HepG2 (cell line): ENCODE measurements at regions not wholly inside any gene's neighbourhood (a gene's known extent, or its start where the extent isn't known, plus 50 kb on each side); places are given as distances from the start of the nearest gene placed in this dataset.

Experiments
- ATAC-seq: fragments of 200-7000 bp; cut with Tn5 transposase; 3 replicates; pipeline ENCODE4 v1.9.1; 2020; ENCODE audit warnings: mild to moderate bottlenecking, moderate library complexity
- BruUV-seq: library from RNA; stranded (reverse); fragments of 400-500 nt; replicated peaks from 2 replicates; lab custom pipeline; 2021; lab: Mats Ljungman, UMichigan
- CTCF ChIA-PET: fragments of 300-600 bp; formaldehyde crosslinking; extraction: SDS; loops from one replicate; lab custom pipeline; 2021; ENCODE audit warnings: low total read pairs, inconsistent platforms, low intra/inter-chr PET ratio; lab: Yijun Ruan, JAX
- POLR2A ChIA-PET: fragments of 350-600 bp; sonication (Branson Sonifier 250); formaldehyde crosslinking; loops from one replicate; lab custom pipeline; 2020; ENCODE audit warnings: antibody characterized with exemption, inconsistent platforms; lab: Yijun Ruan, JAX
- DNase-seq: peaks from one replicate; pipeline ENCODE4 v3.0.0-alpha.2; 2015; ENCODE audit warnings: low spot score
- FAIRE-seq: peaks from 3 replicates; lab custom pipeline; 2011; peaks lifted over from hg19 to GRCh38; lab: Jason Lieb, UNC
- H2AFZ ChIP-seq: one replicate; pipeline ENCODE4 v1.6.1; 2011; ENCODE audit warnings: low read length, inconsistent platforms
- H3K27ac ChIP-seq: fragments of 300-600 bp; 3 replicates; pipeline ENCODE4 v1.8.0; 2011; ENCODE audit warnings: mixed run types, mild to moderate bottlenecking, mixed read lengths, low read length, inconsistent platforms; ENCODE audit not compliant: insufficient read depth; ENCODE audit errors: extremely low read length
- H3K27me3 ChIP-seq, 2 experiments: fragments of 200-600 bp in 1 of 2; 2 replicates in 1 of 2; 3 replicates in 1 of 2; pipeline versions ENCODE4 v1.6.0 to v1.8.0; 2011; ENCODE audit warnings: low read length in 2 of 2, mild to moderate bottlenecking in 2 of 2, moderate library complexity in 2 of 2, inconsistent platforms in 1 of 2; ENCODE audit not compliant: insufficient read depth in 2 of 2, control insufficient read depth in 1 of 2
- H3K36me3 ChIP-seq, 2 experiments: fragments of 200-600 bp in 1 of 2; replicated peaks in 1 of 2; 2 replicates in 1 of 2; 3 replicates in 1 of 2; pipeline versions ENCODE4 v1.5.1 to v1.8.0; 2011; ENCODE audit warnings: low read length in 2 of 2, inconsistent platforms in 1 of 2; ENCODE audit not compliant: insufficient read depth in 2 of 2, control insufficient read depth in 1 of 2
- H3K4me1 ChIP-seq: 2 replicates; pipeline ENCODE4 v1.5.1; 2012; ENCODE audit warnings: low read length, inconsistent platforms; ENCODE audit not compliant: insufficient read depth
- H3K4me2 ChIP-seq: 2 replicates; pipeline ENCODE4 v1.6.0; 2011; ENCODE audit warnings: low read depth, low read length, inconsistent platforms
- H3K4me3 ChIP-seq, 3 experiments: fragments of 200-600 bp in 1 of 3; sonication (generic), shearing (Covaris generic) in 1 of 3; replicated peaks in 1 of 3; 2 replicates each; pipeline ENCODE4 v1.5.1; 2011 to 2016; ENCODE audit warnings: low read length in 3 of 3, inconsistent platforms in 2 of 3, low read depth in 2 of 3, mild to moderate bottlenecking in 2 of 3, control low read depth in 1 of 3, mixed read lengths in 1 of 3; ENCODE audit not compliant: insufficient read depth in 1 of 3
- H3K79me2 ChIP-seq: one replicate; pipeline ENCODE4 v1.6.1; 2011; ENCODE audit warnings: low read length, inconsistent platforms; ENCODE audit not compliant: insufficient read depth
- H3K9ac ChIP-seq: 2 replicates; pipeline ENCODE4 v1.6.0; 2011; ENCODE audit warnings: mild to moderate bottlenecking, low read depth, low read length, inconsistent platforms; ENCODE audit not compliant: insufficient read depth
- H3K9me3 ChIP-seq: 2 replicates; pipeline ENCODE4 v1.5.1; 2012; ENCODE audit warnings: mild to moderate bottlenecking, low read length
- H4K20me1 ChIP-seq: 2 replicates; pipeline ENCODE4 v1.6.0; 2011; ENCODE audit warnings: inconsistent platforms, mild to moderate bottlenecking, low read length, moderate library complexity; ENCODE audit not compliant: insufficient read depth
- ARNTL ChIP-seq: sonication (generic); formaldehyde crosslinking; IDR thresholded peaks from 2 replicates; pipeline ENCODE4 v1.4.0; 2020; ENCODE audit warnings: mild to moderate bottlenecking, missing genetic modification reagents
- CC2D1A ChIP-seq: sonication (generic); formaldehyde crosslinking; IDR thresholded peaks from 2 replicates; pipeline ENCODE4 v1.8.1; 2023; ENCODE audit warnings: mild to moderate bottlenecking, missing genetic modification reagents
- GTF2F1 ChIP-seq: fragments of 150-350 bp; IDR thresholded peaks from 2 replicates; pipeline ENCODE4 v1.6.1; 2014; ENCODE audit warnings: low read length
- KAT8 ChIP-seq: IDR thresholded peaks from 2 replicates; pipeline ENCODE4 v1.6.1; 2016; ENCODE audit warnings: missing genetic modification reagents, missing compliant biosample characterization
- MEIS2 ChIP-seq: sonication (generic); formaldehyde crosslinking; IDR thresholded peaks from 2 replicates; pipeline ENCODE4 v1.9.0; 2021; ENCODE audit warnings: mild to moderate bottlenecking, missing genetic modification reagents
- TP53 ChIP-seq: sonication (generic); formaldehyde crosslinking; conservative IDR thresholded peaks from 2 replicates; pipeline ENCODE4 v1.4.0; 2020; ENCODE audit warnings: missing genetic modification reagents
- YY1 ChIP-seq: IDR thresholded peaks from 2 replicates; pipeline ENCODE4 v1.6.1; 2011; ENCODE audit warnings: low read length, low read depth, moderate library complexity, mild to moderate bottlenecking; ENCODE audit not compliant: insufficient read depth, insufficient replicate concordance
- ZNF570 ChIP-seq: sonication (generic); formaldehyde crosslinking; IDR thresholded peaks from 2 replicates; pipeline ENCODE4 v1.4.0; 2020; ENCODE audit warnings: mild to moderate bottlenecking, missing genetic modification reagents, borderline replicate concordance
- ZNF615 ChIP-seq: sonication (generic); formaldehyde crosslinking; IDR thresholded peaks from 2 replicates; pipeline ENCODE4 v1.5.0; 2020; ENCODE audit warnings: mild to moderate bottlenecking, missing genetic modification reagents, borderline replicate concordance
- ZSCAN31 ChIP-seq: sonication (generic); formaldehyde crosslinking; IDR thresholded peaks from 2 replicates; pipeline ENCODE4 v1.5.0; 2020; ENCODE audit warnings: low read depth, mild to moderate bottlenecking, missing genetic modification reagents
- WGBS: methylation state at CpG from one replicate; pipeline ENCODE4 v1.1.6; 2017; ENCODE audit warnings: low lambda C conversion rate; 5-methylcytosine and 5-hydroxymethylcytosine counted together
- in situ Hi-C: cut with HindIII; loops from 2 replicates; pipeline ENCODE4 v1.10.0; 2017; ENCODE audit warnings: low pct_unique_long_range_greater_than_20kb; ENCODE audit not compliant: extremely low pct_ligation_motif_present
- intact Hi-C: fragments of 100-400 bp; cut with micrococcal nuclease; formaldehyde crosslinking; loops from one replicate; pipeline ENCODE4 v1.10.0; 2022; ENCODE audit not compliant: unreplicated experiment
- TF ChIP-seq, protein P1 (sequence below), 2 experiments: sonication (generic) in 1 of 2; formaldehyde crosslinking in 1 of 2; IDR thresholded peaks; 2 replicates each; pipeline versions ENCODE4 v1.6.1 to v1.9.0; 2014 to 2022; ENCODE audit warnings: antibody characterized with exemption in 1 of 2, borderline replicate concordance in 1 of 2, inconsistent platforms in 1 of 2, low read depth in 1 of 2, missing genetic modification reagents in 1 of 2

DNA sequence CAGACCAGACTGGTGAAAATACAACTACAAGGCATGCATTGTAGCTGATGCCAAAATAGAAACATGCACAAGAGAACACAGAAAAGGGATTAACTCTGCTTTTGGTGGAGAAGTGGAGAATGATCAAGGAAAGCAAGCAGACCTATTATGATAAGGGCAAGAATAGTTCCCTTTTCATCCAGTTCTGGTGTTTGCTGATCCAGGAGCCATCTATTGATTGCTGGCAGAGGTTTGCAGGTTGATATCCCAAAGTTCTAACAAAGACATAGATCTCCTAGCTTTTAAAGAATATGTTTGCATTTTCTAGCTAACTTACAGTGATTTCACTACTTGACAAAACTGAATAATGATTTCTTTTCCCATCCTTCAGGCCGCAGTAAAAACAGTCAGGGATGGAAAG, 166.2 kb upstream of the CDKN3 start:
- no peaks in the 10 kb centered on the region for H3K9me3 ChIP-seq
- H3K79me2 ChIP-seq: no peaks in the 10 kb centered on the region
- no peak for DNase-seq
- BruUV-seq: no TSS peak
- no peak for TF ChIP-seq KAT8
- H3K36me3 ChIP-seq: no peaks in the 10 kb centered on the region
- ChIA-PET CTCF (no interaction called here), POLR2A (no interaction called here)
- no peaks in the 10 kb centered on the region for H4K20me1 ChIP-seq
- H3K4me2 ChIP-seq: no peak overlapping the region
- no peak overlapping the region for H3K27ac ChIP-seq
- intact Hi-C loops (no loop called here), in situ Hi-C loops (no loop called here)
- no peak overlapping the region for H3K9ac ChIP-seq
- no peak for ATAC-seq
- peaks cover 9% of the 10 kb centered on the region; the same call in 1 of the 2 replicates for H3K4me1 ChIP-seq
- no peaks in the 10 kb centered on the region for H3K27me3 ChIP-seq
- H2AFZ ChIP-seq: no peak overlapping the region
- no peak for FAIRE-seq
- no peak overlapping the region for H3K4me3 ChIP-seq
- 87% methylated on average over 1 of the region's 1 CpG for WGBS

- ChIA-PET CTCF (no interaction called here), POLR2A (no interaction called here)
- no TSS peak for BruUV-seq
- Histone ChIP-seq H2AFZ (no peak overlapping the region), H3K9ac (no peak overlapping the region), H3K4me2 (no peak overlapping the region), H3K27ac (no peak overlapping the region), H3K27me3 (no peaks in the 10 kb centered on the region), H3K36me3 (no peaks in the 10 kb centered on the region), H3K4me3 (no peak overlapping the region), H3K79me2 (no peaks in the 10 kb centered on the region), H3K9me3 (no peaks in the 10 kb centered on the region), H4K20me1 (no peaks in the 10 kb centered on the region), H3K4me1 (peaks cover 9% of the 10 kb centered on the region; the same call in 1 of the 2 replicates)
- no peak for DNase-seq
- no peak for ATAC-seq
- in situ Hi-C loops: no loop called here
- FAIRE-seq: no peak
- intact Hi-C loops: no loop called here
- TF ChIP-seq MEIS2 (CRISPR knock-in tag) (no peak), ARNTL (CRISPR knock-in tag) (no peak), ZNF615 (CRISPR knock-in tag) (no peak), YY1 (no peak), TP53 (no peak), GTF2F1 (no peak), ZNF570 (CRISPR knock-in tag) (no peak), ZSCAN31 (CRISPR knock-in tag) (no peak), CC2D1A (no peak)
- TF ChIP-seq, protein P1, sequence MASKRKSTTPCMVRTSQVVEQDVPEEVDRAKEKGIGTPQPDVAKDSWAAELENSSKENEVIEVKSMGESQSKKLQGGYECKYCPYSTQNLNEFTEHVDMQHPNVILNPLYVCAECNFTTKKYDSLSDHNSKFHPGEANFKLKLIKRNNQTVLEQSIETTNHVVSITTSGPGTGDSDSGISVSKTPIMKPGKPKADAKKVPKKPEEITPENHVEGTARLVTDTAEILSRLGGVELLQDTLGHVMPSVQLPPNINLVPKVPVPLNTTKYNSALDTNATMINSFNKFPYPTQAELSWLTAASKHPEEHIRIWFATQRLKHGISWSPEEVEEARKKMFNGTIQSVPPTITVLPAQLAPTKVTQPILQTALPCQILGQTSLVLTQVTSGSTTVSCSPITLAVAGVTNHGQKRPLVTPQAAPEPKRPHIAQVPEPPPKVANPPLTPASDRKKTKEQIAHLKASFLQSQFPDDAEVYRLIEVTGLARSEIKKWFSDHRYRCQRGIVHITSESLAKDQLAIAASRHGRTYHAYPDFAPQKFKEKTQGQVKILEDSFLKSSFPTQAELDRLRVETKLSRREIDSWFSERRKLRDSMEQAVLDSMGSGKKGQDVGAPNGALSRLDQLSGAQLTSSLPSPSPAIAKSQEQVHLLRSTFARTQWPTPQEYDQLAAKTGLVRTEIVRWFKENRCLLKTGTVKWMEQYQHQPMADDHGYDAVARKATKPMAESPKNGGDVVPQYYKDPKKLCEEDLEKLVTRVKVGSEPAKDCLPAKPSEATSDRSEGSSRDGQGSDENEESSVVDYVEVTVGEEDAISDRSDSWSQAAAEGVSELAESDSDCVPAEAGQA (IDR thresholded peaks at IDR 0.05; ENCODE audit: low read depth): no peak
- TF ChIP-seq, protein P1 (CRISPR knock-in tag; IDR thresholded peaks at IDR 0.05; ENCODE audit: borderline replicate concordance): no peak
Observed at GRCh38 chr14:54232735-54233134, 164.1 kb upstream of the CDKN3 start.
